ENCODE measurements at regions not wholly inside any gene's neighbourhood (a gene's known extent, or its start where the extent isn't known, plus 50 kb on each side); places are given as distances from the start of the nearest gene placed in this dataset.

GRCh38 chr12:74456431-74456830 lies 81.2 kb upstream of the ATXN7L3B start:
- no peak overlapping the region for H3K4me3 ChIP-seq (ENCODE audit: low read depth, low read length)
- TF ChIP-seq CTCF (conservative IDR thresholded peaks at IDR 0.05; ENCODE audit: low read depth, low read length): no peak
- no peak for DNase-seq (ENCODE audit: low read depth)

GRCh38 chr12:74468401-74468800 lies 69.2 kb upstream of the ATXN7L3B start:
- H3K4me3 ChIP-seq (ENCODE audit: low read depth, low read length): no peak overlapping the region
- no peak for DNase-seq (ENCODE audit: low read depth)

GRCh38 chr12:74476234-74476633 lies 61.4 kb upstream of the ATXN7L3B start:
- TF ChIP-seq CTCF (conservative IDR thresholded peaks at IDR 0.05; ENCODE audit: low read depth, low read length): no peak
- H3K4me3 ChIP-seq (ENCODE audit: low read depth, low read length): no peak overlapping the region
- no peak for DNase-seq (ENCODE audit: low read depth)

More at GRCh38 chr12:74468401-74468800, 69.2 kb upstream of the ATXN7L3B start:
- TF ChIP-seq CTCF (conservative IDR thresholded peaks at IDR 0.05; ENCODE audit: low read depth, low read length): no peak

GRCh38 chr12:74481078-74481477 lies 56.6 kb upstream of the ATXN7L3B start:
- H3K4me3 ChIP-seq (ENCODE audit: low read depth, low read length): no peak overlapping the region
- TF ChIP-seq CTCF (conservative IDR thresholded peaks at IDR 0.05; ENCODE audit: low read depth, low read length): no peak
- no peak for DNase-seq (ENCODE audit: low read depth)

GRCh38 chr12:74482115-74482514 lies 55.5 kb upstream of the ATXN7L3B start:
- no peak for DNase-seq (ENCODE audit: low read depth)
- H3K4me3 ChIP-seq (ENCODE audit: low read depth, low read length): no peak overlapping the region
- no peak for TF ChIP-seq CTCF (conservative IDR thresholded peaks at IDR 0.05; ENCODE audit: low read depth, low read length)

GRCh38 chr12:74483057-74483456 lies 54.6 kb upstream of the ATXN7L3B start:
- DNase-seq (ENCODE audit: low read depth): no peak
- TF ChIP-seq CTCF (conservative IDR thresholded peaks at IDR 0.05; ENCODE audit: low read depth, low read length): no peak
- H3K4me3 ChIP-seq (ENCODE audit: low read depth, low read length): no peak overlapping the region
